Activated B cell treated with CpG ODN at 0.5 μM for 24 hours (primary cell): ENCODE measurements at regions not wholly inside any gene's neighbourhood (a gene's known extent, or its start where the extent isn't known, plus 50 kb on each side); places are given as distances from the start of the nearest gene placed in this dataset.

ENCODE experiments used
- ATAC-seq: fragments of 200-7000 bp; cut with Tn5 transposase; one replicate; pipeline ENCODE4 v1.10.0; 2021; ENCODE audit warnings: low read depth, mild to moderate bottlenecking, moderate library complexity
- CTCF ChIA-PET: fragments of 350-600 bp; sonication (Branson Sonifier 250); formaldehyde crosslinking; loops from one replicate; lab custom pipeline; 2021; ENCODE audit warnings: antibody characterized with exemption; lab: Charles Lee
- POLR2A ChIA-PET: fragments of 350-600 bp; sonication (Branson Sonifier 250); formaldehyde crosslinking; loops from one replicate; lab custom pipeline; 2021; ENCODE audit warnings: antibody characterized with exemption; lab: Charles Lee
- DNase-seq: peaks from one replicate; pipeline ENCODE4 v3.0.0; 2022
- H3K27ac Mint-ChIP-seq: one replicate; pipeline ENCODE4 v1.8.0; 2020; ENCODE audit warnings: mixed read lengths
- H3K27me3 Mint-ChIP-seq: one replicate; pipeline ENCODE4 v1.8.0; 2021; ENCODE audit warnings: mixed read lengths
- H3K36me3 Mint-ChIP-seq: one replicate; pipeline ENCODE4 v1.8.0; 2021; ENCODE audit warnings: low read depth, mixed read lengths
- H3K4me1 Mint-ChIP-seq: one replicate; pipeline ENCODE4 v1.8.0; 2021; ENCODE audit warnings: mixed read lengths
- H3K4me3 Mint-ChIP-seq: one replicate; pipeline ENCODE4 v1.8.0; 2020; ENCODE audit warnings: mild to moderate bottlenecking, mixed read lengths
- H3K9me3 Mint-ChIP-seq: one replicate; pipeline ENCODE4 v1.8.0; 2020; ENCODE audit warnings: mixed read lengths
- CTCF ChIP-seq: fragments of 200-600 bp; IDR thresholded peaks from one replicate; pipeline ENCODE4 v1.8.0; 2022; ENCODE audit warnings: antibody characterized with exemption, mild to moderate bottlenecking
- intact Hi-C: fragments of 100-400 bp; cut with micrococcal nuclease; formaldehyde crosslinking; loops from one replicate; pipeline ENCODE4 v1.15.1; 2024

GRCh38 chr14:104471114-104471513, 108.5 kb upstream of the C14orf180 start:
- ChIA-PET POLR2A (no interaction called here), CTCF (no interaction called here)
- Mint-ChIP-seq H3K27me3 (peaks cover 6% of the 10 kb centered on the region), H3K36me3 (no peaks in the 10 kb centered on the region), H3K9me3 (no peaks in the 10 kb centered on the region), H3K27ac (no peak overlapping the region), H3K4me3 (no peak overlapping the region), H3K4me1 (no peaks in the 10 kb centered on the region)
- ATAC-seq (no peak), DNase-seq (no peak)
- no peak for TF ChIP-seq CTCF
- intact Hi-C loops, result no loop called here

DNA sequence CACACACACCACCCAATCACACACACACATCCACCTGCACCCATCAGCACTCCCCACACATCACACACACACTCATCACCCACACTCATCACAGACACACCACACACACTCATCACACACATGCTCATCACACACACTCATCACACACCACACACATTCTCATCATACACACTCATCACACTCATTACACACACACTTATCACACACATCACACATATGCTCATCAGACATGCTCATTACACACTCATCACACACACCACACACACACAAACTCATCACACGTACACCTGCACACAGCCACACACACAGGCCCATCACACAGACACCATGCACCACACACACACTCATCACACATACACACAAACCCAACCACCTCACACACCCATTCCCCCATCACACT, 107.5 kb upstream of the C14orf180 start:
- intact Hi-C loops, result no loop called here
- Mint-ChIP-seq H3K4me1 (no peaks in the 10 kb centered on the region), H3K27me3 (peaks cover 6% of the 10 kb centered on the region), H3K4me3 (no peak overlapping the region), H3K36me3 (no peaks in the 10 kb centered on the region), H3K27ac (no peak overlapping the region), H3K9me3 (no peaks in the 10 kb centered on the region)
- no peak for TF ChIP-seq CTCF
- DNase-seq (no peak), ATAC-seq (no peak)
- ChIA-PET CTCF (no interaction called here), POLR2A (no interaction called here)

- CTCF ChIA-PET, result no interaction called here
- no peak overlapping the region for H3K27ac Mint-ChIP-seq
Observed at GRCh38 chr14:104472536-104473243, 106.9 kb upstream of the C14orf180 start.

DNA sequence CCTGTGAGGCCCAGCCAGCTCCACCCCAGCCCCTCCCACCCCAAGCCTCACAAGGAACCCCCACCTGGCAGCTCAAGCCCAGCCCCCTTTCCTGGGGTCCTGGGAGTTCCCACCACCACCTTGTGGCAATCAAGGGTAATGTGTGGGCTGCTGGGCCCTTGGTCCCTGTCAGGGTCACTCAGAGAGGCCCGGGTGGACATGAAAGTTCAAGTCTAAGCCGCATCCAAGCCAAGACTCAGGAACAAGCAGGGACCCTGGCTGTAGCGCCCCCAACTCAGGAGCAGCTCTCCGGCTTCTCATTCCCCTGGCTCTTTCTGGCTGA, 106.4 kb upstream of the C14orf180 start:
- TF ChIP-seq CTCF, result no peak
- H3K36me3 Mint-ChIP-seq, result no peaks in the 10 kb centered on the region
- H3K9me3 Mint-ChIP-seq, result no peaks in the 10 kb centered on the region
- CTCF ChIA-PET, result no interaction called here
- POLR2A ChIA-PET, result no interaction called here
- no peaks in the 10 kb centered on the region for H3K4me1 Mint-ChIP-seq
- intact Hi-C loops, result no loop called here
- no peak for ATAC-seq
- no peak overlapping the region for H3K4me3 Mint-ChIP-seq
- peaks cover 11% of the 10 kb centered on the region for H3K27me3 Mint-ChIP-seq
- no peak overlapping the region for H3K27ac Mint-ChIP-seq
- DNase-seq, result no peak

More at GRCh38 chr14:104472536-104473243, 106.9 kb upstream of the C14orf180 start:
- intact Hi-C loops, result no loop called here
- no peak for DNase-seq
- no peaks in the 10 kb centered on the region for H3K36me3 Mint-ChIP-seq
- ATAC-seq, result no peak
- H3K27me3 Mint-ChIP-seq, result peaks cover 6% of the 10 kb centered on the region
- no peak overlapping the region for H3K4me3 Mint-ChIP-seq
- TF ChIP-seq CTCF, result no peak
- H3K4me1 Mint-ChIP-seq, result no peaks in the 10 kb centered on the region
- POLR2A ChIA-PET, result no interaction called here
- no peaks in the 10 kb centered on the region for H3K9me3 Mint-ChIP-seq

- ChIA-PET CTCF (no interaction called here), POLR2A (no interaction called here)
- Mint-ChIP-seq H3K36me3 (no peaks in the 10 kb centered on the region), H3K4me3 (no peak overlapping the region), H3K27ac (no peak overlapping the region), H3K27me3 (peaks cover 11% of the 10 kb centered on the region), H3K4me1 (no peaks in the 10 kb centered on the region), H3K9me3 (no peaks in the 10 kb centered on the region)
- intact Hi-C loops, result no loop called here
- no peak for TF ChIP-seq CTCF
- ATAC-seq (no peak), DNase-seq (no peak)
Observed at GRCh38 chr14:104473649-104474494, 105.7 kb upstream of the C14orf180 start.
